GM21360 (cell line): ENCODE measurements at regions not wholly inside any gene's neighbourhood (a gene's known extent, or its start where the extent isn't known, plus 50 kb on each side); places are given as distances from the start of the nearest gene placed in this dataset.

ENCODE experiments used
- ATAC-seq: cut with Tn5 transposase; IDR thresholded peaks from one replicate; pipeline ENCODE4 v1.9.1; 2021; ENCODE audit warnings: mild to moderate bottlenecking, moderate library complexity; ENCODE audit not compliant: unreplicated experiment

DNA sequence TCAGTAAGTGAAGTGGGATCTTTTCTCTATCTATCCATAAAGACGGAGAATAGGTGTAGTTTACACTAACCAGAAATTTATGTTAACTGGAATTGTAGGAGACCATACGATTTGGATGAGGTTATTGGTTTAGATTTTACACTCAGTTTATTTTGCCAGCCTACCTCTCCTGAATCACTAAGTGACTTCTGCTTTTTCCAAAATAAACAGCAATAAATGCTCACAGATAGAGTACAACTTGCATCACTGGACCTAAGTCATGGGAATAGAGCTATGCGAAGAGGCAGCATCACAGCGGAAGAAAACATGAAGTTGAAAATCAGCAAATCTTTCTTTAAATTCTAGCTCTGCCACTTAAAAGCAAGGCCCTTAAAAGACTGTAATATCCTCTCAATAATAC, 781.0 kb downstream of the LIG4 start:
- ATAC-seq: no peak

DNA sequence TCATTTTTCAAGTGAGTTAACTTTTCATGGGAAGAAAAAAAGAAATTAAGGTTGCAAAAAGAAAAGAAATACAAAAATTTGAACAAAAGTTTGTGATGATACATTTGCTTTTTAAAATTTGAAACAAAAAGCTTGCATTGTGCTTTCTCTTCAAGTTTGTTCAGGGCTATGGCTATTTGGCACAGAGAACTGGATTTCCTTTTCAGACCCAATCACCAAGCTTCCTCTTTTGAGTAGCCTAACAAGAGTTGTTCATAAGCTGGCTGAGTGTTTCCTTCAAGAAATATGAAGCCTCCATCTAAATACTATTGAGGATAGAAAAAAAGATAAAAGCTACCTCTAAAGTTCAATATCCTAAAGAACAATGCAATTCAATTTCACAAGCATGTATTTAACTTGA, 787.8 kb downstream of the LIG4 start:
- ATAC-seq: no peak

DNA sequence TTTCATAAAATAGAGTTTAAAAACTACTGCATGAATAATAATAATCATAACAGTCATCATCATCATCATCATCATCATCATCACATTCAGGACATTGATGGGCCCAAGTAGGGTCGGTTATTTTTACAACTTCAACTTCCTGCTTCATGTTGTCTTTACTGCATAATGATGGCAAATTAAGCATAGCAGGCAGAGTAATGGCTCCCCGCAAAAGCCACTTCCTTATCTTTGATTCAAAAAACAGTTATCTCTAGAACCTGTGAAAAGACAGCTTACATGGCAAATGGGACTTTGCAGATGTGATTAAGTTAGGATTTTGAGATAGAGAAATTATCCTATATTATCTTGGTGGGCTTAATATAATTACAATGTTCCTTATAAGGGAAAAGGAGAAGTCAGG, 792.9 kb downstream of the LIG4 start:
- ATAC-seq: no peak

DNA sequence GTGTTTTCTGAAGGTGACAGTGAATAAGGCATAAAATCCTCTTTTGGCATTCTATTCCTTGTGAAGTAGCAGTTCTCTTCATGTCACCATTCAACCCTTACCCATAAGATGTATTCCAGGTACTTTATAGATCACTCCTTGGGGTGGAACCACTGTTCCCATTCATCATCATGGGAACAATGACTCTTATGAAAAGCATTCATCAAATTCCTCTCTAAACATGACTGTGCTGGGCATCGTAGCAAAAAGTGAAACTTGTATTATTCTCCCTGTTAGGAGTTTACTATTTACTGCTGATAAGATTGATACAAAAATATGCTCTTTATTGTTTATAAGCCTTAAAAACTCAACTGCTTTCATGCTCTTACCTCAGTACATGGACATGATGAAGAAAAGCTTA, 793.4 kb downstream of the LIG4 start:
- no peak for ATAC-seq

DNA sequence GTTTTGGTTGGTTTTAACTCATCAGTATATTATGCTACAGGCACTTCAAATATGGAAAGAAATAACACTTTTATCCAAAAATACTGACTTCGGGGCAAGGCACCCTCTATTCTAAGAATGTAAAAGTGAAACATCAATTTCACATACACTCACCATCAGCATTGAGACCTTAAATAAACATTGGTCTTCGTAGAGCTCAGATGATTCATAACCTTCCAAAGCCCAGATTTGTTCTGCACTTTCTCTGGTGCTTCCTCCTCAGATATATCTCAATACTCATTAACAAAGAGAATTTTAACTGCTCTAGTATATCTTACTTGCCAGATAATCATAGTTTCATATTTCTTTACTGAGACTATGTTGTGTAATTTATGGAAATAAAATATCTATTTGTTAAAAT, 794.3 kb downstream of the LIG4 start:
- no peak for ATAC-seq

DNA sequence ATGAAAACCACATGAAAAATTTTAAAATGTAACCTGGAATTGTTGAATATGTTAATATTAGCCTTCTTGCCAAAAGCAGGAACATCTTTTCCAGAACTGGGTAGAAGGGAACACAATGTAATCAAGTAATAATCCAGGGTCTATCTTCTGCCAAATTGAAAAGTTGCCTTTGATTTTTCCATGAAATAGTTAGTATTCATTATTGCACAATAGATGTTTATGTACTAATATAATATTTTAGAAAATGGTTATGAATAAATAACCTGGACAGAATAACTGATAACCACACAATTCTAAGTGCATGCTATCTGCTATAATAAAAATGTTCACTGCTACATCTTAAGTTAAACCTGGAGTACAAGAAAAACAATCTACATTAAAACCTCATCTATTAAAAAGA, 802.3 kb downstream of the LIG4 start:
- ATAC-seq: no peak

DNA sequence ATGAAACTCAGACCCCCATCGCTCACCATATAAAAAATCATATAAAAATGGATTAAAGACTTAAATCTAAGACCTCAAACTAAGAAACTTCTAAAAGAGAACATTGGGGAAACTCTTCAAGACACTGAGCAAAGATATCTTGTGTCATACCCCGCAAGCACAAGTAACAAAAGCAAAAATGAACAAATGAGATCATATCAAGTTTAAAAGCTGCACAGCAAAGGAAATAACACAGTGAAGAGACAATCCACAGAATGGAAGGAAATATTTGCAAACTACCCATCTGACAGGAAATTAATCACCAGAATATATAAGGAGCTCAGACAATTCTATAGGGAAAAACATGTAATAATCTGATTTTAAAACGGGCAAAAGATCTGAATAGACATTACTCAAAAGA, 808.3 kb downstream of the LIG4 start:
- ATAC-seq: no peak

DNA sequence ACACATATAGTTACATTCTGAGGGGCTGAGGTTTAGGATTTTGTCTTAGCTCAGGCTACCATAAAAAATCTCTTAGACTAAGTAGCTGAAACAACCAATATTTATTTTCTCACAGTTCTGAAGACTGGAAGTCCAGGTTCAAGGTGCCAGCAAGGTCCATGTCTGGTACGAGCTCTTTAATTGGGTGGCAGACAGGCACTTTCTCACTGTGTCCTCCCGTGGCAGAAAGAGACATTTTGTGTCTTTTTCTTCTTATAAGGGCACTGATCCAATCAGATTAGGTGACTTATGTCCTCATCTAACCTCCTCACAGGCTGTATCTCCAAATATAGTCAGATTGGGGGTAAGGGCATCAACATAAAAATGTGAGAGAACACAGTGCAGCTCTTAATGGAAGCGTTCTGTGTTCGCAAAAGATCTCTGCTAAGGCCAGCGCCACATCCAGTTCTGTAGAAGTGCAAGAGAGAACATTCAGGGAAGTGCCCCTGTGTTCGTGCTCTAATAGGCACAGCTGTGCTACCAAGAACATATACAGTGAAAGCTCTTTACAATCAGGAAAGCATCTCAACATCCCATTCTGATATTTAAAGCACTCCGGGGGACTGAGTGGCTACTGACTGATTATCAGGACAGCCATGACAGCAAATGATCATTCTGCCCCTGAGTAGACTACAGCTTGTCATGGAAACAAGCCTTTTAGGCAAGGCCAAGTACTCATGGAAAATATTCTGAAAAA, 819.2 kb downstream of the LIG4 start:
- ATAC-seq: no peak

DNA sequence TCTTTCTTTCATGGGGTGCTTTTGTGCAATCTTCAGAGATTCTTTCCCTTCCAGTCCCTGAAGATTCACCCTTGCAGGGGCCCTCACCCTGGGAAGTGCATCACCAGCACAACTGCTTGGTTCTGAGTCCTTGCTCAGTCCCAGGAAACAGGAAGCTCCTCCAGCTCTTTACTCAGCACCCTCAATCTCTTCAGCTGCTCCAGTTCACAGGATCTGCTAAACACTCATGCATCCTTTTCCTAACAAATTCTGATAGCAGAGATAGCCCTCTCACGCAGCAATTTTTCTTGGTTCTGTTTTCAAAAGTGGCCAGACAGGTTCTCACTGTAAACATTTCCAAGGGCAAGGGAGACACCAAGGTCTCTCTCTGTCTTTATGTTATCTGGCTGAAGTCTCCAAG, 823.1 kb downstream of the LIG4 start:
- ATAC-seq: no peak

DNA sequence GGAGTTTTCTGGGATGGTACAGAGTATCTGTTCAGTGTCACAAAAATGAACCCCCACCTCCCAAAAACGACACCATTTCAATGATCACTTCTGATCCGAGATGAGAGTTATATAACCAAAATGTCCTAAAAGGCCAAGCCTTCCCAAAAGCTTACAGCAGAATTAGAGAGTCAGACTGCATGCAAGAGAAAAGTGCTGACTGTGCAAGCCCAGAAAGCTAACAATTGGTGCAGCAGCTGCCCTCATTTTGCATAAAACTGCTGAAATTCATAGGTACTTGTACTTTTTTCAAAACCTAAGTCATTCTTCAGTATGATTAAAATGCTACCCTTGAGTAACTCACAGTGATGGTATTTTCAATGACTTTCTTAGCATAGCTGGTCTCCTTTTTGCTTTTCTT, 819.6 kb upstream of the ARGLU1 start:
- no peak for ATAC-seq

DNA sequence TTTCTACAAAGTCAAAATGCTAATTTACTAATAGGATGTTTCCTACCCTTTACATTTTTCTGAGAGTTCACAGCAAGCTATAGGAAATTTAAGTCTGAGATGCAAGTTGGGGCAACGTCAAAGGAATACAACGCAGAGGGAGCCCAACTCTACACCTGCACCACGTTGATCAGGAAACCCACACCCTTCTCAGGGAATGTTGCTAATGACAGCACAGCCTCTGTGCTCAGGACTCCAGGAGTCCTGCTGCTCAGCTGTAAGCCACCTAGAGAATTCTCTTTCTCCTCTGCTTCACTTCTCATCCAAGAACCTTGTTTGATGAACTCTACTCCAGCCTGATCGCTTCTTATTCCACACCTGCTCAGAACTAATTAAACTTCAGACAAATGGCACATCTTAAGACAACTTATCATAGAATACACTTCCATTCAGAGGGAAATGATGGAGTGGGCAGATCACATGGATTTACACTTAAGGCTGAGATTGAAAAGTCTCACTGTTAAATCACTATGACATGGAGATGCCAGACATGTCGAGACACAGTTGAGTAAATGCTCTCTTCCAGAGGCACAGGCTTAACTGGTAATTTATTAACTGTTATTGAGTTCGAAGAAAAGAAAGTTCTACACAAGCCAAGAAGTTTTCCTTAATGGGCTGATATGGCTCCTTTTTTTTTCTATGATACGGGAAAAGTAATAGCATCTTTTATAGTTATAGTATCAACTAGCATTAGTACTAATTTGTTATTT, 811.6 kb upstream of the ARGLU1 start:
- no peak for ATAC-seq

DNA sequence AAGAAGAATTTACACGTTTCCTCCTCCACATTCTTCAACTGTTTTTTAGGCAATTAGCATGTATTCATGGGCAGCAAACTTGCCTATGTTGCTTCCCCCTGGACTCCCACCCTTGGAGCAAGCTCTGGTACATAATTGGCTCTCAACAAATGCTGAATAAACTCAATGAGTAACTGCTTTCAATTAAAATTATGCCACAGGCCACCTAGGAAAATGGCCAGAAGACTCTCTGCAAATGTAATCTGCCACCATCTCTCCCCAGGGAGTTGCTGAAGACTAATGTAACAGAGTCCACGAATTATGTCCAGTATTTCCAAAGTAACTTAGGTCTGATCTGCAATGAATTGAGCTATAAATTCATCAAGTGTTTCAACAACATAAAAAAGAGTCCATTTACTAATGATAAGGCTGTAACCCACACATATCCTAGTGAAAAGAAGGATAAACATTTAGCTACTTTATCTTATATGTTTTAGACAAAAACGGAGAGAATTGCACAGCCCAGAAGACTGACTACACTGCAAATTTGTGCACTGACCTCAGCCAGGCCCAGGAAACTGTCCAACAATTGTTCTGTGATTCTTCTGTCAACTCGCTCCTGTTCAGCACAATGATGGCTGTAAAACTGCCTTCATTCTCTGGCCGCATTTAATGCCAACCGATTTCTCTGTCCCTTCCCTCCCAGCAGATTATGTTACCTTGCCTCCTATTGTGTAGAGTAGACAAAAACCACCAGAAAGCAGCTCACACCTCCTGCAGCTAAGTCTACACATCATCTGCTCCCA, 808.6 kb upstream of the ARGLU1 start:
- ATAC-seq: no peak

DNA sequence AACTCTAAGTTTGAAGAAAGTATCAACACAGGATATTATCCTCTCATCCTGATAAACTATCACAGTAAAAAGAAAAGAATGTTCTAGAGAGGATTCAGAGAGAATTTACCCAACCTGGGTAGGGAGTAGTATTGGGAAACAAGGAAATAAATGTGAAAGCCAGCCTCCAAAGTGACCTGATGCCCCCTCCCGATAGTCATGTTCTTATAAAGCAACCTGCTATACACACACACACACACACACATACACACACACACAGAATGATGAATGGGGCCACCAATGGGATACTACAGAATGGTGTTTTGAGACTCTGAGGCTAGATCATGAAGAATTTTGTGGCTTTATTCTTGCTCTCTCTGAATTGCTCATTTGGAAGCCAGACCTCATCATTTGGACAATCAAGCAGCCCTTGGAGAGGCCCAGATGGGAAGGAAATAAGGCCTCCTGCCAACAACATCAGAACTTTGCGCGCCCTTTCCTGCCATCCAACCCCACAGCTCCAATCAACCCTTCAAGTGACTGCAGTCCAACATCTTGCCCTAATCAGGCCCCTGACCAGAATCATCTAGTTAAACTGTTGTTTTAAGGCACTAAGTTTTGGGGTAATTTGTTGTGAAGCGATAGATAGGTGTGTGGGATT, 807.9 kb upstream of the ARGLU1 start:
- no peak for ATAC-seq

DNA sequence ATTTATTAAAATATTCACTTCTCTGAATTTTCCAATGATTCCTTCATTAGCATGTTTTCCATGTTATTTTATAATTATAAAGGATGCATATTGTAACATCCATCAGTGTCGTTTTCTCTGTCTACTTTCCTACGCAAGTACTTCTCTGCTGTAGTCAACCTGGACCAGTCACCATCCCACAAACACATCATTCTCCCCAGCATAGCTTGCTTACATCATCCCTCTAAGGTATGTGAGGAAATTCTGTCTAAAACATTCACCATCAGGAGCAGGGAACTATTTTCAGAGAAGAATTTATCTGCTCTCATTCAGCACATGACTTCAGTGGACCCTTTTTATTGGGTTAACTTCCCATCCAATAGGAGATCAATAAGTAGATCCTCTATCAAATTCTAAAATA, 806.1 kb upstream of the ARGLU1 start:
- no peak for ATAC-seq

DNA sequence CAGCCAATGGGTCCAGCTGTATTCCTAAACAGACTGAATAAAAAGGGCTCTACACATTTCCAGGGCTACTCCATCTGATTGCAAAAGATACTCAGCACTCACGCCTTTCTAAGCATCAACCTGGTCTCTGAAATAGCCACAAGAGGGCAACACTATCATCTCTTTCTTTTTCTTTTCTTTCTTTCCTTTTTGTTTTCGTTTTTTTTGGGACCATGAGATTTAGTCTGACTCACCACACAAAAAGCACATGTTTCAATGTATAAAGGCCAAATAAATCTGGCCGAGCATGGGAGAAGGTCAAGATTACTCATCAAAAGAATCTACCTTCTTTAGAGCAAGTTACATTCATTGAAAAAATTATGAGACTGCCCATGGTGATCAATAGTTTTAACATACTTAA, 805.6 kb upstream of the ARGLU1 start:
- no peak for ATAC-seq

DNA sequence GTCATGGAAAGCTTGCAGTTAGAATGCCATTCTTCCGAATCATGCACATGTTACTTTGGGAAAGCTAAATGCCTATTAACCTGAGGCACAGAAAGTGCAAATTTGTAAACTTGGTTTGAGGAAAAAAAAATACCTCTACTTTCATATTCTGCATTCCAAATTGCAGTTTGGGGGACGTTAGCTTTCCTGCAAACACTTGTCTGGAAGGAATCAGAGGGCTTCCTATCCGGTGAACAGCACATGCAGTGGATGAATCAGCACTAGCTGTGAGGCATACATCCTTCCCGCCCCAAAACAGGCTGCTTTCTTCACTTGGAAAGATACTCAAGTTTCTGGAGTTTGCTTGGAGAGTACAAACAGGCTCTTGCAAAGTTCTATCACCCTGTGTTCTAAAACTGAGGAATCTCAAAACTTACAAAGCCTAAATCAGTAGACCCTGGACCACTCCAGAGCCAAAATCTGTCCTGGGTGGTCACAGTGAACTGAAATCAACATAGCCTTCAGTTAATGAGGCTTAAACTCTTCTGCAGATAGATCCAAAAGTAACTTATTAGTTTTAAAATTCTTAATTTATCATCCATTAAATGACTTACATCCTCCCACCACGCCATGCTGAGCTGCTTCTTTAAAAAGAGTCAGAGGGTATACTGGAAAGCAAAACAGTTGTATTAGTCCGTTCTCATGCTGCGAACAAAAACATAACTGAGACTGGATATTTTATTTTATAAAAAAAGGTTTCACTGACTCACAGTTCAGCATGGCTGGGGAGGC, 802.3 kb upstream of the ARGLU1 start:
- ATAC-seq: no peak

DNA sequence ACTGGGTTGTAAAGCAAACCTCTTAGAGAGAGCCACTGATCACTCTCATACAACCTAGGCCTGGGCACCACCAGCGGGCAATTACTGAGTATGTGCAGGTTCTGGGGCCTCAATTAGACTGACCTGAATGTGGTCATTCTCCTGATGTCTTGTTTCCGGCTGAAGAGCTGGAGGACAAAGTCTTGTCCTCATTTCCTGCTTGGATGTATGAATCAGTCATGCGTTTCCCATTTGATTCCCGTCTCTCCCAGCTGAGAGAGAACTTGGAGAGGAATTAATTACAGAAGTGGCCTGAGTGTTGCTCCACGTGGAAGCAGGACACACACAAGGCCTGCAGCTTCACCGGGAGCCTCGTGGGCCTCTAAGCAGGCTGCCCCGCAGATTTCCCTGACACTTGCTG, 799.3 kb upstream of the ARGLU1 start:
- ATAC-seq: no peak

DNA sequence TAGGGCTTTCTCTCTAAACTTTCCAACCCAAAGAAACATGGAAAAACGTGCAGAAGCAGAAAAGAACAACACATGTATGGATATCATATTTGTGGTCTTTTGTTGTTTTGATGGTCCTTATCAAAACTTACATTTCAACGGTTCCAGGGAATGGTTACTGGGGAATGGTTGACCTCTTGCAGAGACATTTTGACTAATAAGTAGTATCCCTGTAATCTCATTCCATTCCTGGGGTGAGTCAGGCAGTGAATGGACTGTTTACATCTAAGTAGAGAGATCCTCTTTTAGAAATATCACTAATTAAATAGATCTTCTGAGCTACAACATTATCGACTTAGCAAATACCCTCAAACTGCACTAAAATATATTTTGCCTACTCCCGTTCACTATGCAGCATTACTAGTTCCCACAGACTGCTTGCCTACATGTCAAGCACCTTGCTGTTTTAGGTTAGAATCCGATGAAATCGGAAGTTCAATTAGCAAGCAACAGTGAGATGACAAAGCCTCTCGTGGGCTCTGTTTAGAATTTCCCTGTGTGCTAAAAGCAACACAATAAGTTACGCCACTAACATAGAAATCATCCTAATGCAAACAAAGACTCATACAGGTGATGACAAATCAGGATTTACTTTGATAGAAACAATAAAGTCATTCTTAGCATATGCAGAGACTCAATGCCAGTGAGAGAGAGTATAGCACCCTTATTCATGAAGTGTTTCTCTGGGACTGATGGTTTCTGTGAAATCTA, 797.7 kb upstream of the ARGLU1 start:
- ATAC-seq: no peak

DNA sequence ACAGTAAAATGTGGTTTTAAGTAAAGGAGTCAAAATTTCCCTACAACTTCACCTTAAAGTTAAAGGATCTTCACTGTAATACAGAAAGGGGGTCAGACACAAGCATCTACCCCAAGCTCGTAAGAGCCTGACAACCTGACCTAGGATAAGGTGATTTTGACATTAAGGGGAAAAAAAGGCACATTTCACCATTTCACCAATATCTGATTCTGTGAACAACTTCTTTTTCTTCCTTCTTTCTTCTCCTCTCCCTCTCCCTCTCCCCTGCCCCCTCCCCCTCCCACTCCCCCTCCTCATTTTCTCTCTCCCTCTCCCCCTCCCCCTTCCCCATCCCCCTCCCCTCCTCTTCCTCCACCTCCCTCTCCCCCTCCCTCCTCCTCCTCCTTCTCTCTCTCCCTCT, 796.7 kb upstream of the ARGLU1 start:
- no peak for ATAC-seq

DNA sequence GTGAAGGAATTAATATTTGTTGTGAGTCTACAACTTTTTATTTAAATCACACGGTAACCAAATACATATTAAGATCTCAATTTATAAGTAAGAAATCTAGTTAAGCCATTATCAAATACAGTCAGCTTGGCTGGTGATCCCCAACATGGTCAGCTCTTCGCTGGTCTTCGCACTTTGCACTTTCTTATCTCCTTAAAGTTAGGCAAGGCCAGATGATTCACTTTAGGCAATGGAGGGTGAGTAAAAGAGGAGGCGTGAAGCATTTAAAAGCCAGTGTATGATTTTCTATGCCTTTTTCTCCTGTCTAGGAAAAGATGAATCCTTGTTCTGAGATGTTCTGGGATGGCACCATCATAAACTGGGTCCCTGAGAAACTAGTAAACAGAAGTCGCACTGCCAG, 793.7 kb upstream of the ARGLU1 start:
- ATAC-seq: no peak
